OCI-LY3 (cell line): ENCODE measurements at regions not wholly inside any gene's neighbourhood (a gene's known extent, or its start where the extent isn't known, plus 50 kb on each side); places are given as distances from the start of the nearest gene placed in this dataset.

Experiments
- EZH2phosphoT487 ChIP-seq: fragments of 200-600 bp; shearing (Covaris generic); IDR thresholded peaks from 2 replicates; pipeline ENCODE4 v1.6.1; 2018; ENCODE audit warnings: antibody characterized with exemption, mixed run types, low read depth
- TF ChIP-seq, protein P1 (sequence below): fragments of 200-600, 300-600 bp; sonication (generic); IDR thresholded peaks from 2 replicates; pipeline ENCODE4 v1.5.1; 2014; ENCODE audit warnings: antibody characterized with exemption, low read length, low read depth

DNA sequence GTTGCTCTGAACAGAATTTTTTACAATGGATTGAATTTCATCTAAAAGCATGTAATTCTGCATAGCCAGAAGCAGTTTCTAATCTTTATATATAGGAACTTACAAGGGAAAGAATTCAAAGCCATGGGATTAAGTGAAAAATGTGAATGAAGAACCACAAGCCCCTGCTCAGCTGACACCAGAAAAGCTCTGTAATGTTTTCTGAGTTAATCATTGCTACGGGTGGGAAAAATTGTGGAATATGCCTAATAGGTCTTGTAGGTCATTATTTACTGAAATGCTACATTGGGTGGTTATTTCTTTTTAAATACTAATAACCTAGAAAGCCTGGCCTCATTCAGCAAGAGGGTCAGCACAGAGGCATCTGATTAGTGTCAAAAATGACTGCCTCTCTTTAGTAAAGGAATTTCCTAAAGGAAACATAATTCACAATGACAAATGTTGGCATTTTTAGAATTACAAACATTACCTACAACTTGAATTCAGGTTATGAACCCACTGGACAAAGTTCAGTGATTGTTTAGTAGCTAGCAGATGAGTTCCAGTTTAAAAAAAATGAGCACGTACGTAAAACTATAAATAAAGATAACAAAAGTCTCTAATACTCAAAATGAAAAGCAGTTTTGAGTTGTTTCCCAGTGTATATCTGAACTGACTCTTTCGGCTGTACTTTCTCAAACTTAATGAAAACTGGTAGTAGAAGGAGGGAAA lies 75.3 kb downstream of the BMP4 start:
- no peak for TF ChIP-seq EZH2phosphoT487
- TF ChIP-seq, protein P1, sequence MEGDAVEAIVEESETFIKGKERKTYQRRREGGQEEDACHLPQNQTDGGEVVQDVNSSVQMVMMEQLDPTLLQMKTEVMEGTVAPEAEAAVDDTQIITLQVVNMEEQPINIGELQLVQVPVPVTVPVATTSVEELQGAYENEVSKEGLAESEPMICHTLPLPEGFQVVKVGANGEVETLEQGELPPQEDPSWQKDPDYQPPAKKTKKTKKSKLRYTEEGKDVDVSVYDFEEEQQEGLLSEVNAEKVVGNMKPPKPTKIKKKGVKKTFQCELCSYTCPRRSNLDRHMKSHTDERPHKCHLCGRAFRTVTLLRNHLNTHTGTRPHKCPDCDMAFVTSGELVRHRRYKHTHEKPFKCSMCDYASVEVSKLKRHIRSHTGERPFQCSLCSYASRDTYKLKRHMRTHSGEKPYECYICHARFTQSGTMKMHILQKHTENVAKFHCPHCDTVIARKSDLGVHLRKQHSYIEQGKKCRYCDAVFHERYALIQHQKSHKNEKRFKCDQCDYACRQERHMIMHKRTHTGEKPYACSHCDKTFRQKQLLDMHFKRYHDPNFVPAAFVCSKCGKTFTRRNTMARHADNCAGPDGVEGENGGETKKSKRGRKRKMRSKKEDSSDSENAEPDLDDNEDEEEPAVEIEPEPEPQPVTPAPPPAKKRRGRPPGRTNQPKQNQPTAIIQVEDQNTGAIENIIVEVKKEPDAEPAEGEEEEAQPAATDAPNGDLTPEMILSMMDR = no peak
